GM12872 (cell line): ENCODE measurements at regions not wholly inside any gene's neighbourhood (a gene's known extent, or its start where the extent isn't known, plus 50 kb on each side); places are given as distances from the start of the nearest gene placed in this dataset.

Source experiments
- TF ChIP-seq, protein P1 (sequence below): IDR thresholded peaks from 3 replicates; pipeline ENCODE4 v1.5.1; 2011; ENCODE audit warnings: low read depth, mild to moderate bottlenecking, low read length, moderate library complexity; ENCODE audit not compliant: insufficient read depth

DNA sequence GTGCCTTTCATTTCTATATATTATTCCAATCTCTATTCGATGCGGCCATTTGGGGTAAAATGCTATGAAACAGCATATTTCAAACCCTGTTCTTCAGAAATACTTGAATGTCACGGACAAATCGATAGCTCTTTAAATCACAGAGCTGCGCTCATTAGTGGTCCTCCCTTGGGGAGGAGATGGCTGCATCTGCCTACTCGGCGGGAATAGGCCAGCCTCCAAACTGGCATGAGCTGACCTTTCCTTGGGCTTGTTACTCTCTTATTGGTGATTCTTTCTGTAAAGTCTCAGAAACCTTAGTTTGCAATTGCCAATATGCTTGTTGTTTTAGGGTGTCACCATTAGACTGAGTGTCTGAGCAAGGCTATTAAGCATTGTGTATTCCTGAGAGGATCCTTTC is 120.9 kb downstream of the BDH1 start:
- TF ChIP-seq, protein P1, sequence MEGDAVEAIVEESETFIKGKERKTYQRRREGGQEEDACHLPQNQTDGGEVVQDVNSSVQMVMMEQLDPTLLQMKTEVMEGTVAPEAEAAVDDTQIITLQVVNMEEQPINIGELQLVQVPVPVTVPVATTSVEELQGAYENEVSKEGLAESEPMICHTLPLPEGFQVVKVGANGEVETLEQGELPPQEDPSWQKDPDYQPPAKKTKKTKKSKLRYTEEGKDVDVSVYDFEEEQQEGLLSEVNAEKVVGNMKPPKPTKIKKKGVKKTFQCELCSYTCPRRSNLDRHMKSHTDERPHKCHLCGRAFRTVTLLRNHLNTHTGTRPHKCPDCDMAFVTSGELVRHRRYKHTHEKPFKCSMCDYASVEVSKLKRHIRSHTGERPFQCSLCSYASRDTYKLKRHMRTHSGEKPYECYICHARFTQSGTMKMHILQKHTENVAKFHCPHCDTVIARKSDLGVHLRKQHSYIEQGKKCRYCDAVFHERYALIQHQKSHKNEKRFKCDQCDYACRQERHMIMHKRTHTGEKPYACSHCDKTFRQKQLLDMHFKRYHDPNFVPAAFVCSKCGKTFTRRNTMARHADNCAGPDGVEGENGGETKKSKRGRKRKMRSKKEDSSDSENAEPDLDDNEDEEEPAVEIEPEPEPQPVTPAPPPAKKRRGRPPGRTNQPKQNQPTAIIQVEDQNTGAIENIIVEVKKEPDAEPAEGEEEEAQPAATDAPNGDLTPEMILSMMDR = no peak

DNA sequence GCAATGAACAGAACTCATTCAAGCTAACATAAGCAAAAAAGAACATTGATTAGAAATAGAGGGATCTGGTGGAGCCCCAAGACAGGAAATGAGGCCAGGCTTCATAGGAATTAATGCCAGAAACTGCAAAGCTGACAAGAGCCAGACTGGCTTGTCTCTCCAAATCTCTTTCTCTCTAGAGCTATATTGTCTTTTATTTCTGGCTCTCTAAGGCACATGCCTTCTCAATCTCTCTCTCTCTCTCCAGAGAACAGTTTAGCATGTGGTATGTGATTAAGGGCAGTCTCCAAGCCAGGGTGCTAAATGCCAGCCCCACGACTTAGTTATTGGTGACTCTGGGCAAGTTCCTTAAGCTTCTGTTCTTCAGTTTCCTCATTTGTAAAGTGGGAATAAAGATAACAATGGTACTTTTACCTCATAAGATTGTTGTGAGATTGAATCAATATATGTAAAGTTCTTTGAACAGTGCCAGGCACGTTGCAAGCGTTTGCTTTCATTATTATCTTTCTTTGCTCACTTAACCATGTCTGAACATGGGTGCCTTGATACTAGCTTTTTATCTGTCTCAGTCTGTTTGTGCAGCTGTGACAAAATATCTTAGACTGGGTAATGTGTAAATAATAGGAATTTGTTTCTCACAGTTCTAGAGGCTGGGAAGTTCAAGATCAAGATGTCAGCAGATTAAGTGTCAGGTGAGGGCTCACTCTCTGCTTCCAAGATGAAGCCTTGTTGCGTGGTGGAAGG is 123.2 kb downstream of the BDH1 start:
- TF ChIP-seq, protein P1 = no peak

- TF ChIP-seq, protein P1 = no peak
Observed at GRCh38 chr3:197431346-197431910, 124.3 kb downstream of the BDH1 start.

GRCh38 chr3:197430934-197431333 is 124.8 kb downstream of the BDH1 start:
- TF ChIP-seq, protein P1 = no peak

DNA sequence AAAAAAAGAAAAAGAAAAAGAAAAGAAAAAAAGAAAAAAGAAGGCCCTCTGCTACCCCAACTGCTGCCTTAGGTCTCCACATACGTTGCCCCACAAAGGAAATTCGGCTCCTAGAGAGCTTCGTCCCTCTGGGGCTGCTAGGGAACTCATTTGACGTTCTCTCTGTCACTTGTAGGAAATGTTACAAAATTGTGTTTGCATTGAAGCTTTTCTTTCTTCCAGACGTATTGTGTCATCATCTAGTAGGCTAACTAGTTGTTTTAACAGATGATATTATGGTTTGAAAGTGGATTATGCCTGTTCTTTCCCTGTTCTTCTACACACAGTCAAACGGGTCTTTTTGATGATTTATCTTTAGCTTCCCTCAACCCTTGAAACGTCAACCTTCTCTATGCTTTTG is 125.3 kb downstream of the BDH1 start:
- TF ChIP-seq, protein P1 = no peak

DNA sequence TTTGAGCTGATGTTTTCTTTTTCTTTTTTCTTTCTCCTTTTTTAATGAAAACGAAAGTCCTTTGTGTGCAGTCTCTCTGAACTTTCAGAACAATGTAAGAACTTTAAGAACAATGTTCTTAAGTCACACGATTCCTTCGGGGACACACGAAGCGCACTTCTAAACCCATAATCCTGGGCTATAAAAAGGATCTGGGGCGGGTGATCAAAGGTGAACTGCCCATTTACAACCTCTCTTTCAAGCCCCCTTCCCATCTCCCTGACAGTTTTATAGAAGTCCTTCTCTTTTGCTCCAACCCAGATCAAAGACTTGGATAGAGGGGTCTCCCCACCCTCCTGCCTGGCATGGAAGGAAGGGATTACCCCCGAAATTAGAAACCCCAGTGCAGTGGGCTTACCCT is 126.8 kb downstream of the BDH1 start:
- TF ChIP-seq, protein P1 = no peak

GRCh38 chr3:197428117-197428801 is 127.5 kb downstream of the BDH1 start:
- TF ChIP-seq, protein P1 = no peak
